COLO829 (cell line): ENCODE measurements at regions not wholly inside any gene's neighbourhood (a gene's known extent, or its start where the extent isn't known, plus 50 kb on each side); places are given as distances from the start of the nearest gene placed in this dataset.

Experiments used
- DNase-seq: peaks from one replicate; pipeline ENCODE4 v3.0.0; 2012; ENCODE audit warnings: low spot score

DNA sequence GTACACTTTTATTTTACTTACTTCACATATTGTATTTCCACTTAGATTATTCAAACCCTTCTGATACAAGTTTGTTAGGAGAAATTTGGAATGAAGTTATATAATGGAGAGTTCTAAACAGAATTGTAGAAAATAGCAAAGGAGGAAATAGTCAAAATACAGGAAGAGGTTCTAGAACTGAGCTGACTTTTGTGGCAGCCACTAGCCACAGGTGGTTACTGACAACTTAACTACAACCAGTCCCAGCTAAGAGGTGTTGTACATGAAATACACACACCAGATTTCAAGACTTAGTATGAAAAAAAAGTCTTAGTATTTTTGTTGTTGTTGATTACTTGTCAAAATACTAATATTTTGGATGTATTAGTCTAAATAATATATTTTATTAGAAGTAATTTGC, 727.4 kb upstream of the CITED2 start:
- DNase-seq: no peak

DNA sequence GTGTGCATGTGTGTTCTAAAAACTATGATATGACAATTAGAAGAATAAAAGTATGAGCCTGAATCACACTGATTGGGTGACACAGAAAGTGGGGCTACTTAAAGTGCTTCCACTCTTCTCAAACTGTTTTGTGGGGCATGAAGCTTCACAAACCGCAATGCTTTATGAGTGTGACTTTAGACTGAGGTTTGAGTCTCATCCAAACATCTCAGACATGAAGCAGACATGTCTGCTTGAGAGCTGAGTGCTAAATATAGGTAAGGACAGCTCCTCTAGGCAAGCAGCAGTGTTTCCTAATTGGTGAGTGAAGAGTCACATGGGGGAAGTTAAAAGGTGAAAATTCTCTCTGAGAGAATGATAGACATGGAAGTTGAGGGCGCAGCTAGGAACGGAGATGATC, 726.9 kb upstream of the CITED2 start:
- DNase-seq: no peak

DNA sequence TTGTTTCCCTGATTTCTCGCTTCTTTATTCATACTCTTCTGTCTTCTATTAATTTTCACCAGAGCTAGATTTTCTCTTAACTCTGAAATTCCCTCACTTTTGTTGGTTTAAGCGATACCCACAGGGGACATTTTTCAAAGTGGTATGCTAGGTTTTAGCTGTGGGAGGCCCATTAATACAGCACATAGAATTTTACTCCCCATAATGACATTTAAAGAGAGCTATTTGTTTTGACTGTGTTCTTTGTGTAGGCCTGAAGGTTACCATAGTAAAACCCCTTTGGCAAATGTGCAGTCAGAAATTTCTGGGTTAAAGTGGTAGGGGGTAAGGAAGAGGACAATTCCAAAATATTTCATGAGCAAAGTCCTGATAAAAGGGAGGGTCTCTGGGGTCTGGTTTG, 721.1 kb upstream of the CITED2 start:
- no peak for DNase-seq

DNA sequence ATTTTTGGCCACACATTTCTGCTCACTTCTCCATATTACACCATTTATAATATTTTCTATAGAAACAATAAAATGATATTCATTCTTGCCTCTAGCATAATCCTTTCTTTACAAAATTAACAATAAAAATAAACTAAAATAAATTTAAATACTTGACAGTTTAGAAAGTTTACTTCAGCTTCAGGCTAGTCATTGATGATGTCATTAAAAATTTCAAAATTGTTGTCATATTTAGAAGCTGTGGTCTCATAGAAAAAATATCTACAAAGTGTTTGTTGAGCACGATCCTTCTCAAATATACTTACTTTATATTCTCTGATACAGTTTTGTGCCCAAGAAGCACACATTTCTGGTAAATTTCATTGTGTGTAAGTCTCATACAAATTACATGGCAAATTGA, 717.4 kb upstream of the CITED2 start:
- no peak for DNase-seq

DNA sequence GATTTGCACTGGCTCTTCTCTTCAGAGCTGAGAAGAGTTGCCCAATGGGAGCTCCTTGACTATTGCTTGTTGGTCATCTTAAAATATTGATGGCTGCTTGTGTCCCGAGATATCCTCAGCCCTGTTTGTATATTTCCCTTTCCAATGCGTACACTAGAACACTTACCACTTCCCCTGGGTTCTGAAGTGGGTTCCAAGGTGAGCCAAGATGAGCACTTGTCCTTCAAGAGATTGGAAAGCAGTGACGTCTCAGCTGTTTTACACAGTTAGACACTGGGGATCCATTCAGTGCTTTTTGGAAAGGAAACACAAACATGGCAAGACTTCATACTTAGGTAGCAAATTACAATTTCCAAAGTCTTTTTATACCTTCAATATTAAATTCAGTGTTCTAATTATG, 716.4 kb upstream of the CITED2 start:
- no peak for DNase-seq

DNA sequence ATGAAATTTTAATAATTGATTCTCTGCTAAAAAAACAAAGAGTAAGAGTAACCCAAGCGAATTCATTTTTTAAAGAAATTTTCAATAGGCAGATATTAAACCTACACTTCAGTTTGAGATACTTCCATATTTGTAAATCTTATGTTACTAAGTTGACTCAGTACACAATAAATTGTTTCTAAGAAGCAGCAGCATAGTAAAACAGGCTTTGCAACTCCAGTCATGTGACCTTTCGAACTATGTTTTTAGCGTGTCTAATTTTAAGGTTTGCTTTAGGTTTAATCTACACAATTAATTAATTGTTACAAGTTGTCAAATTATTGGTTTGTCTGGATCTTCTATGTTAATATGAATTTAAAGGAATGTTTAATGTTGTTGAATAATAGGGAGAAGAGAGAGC, 708.9 kb upstream of the CITED2 start:
- DNase-seq: no peak

- no peak for DNase-seq
Observed at GRCh38 chr6:140082867-140083297, 708.4 kb upstream of the CITED2 start.

GRCh38 chr6:140079328-140079727, 704.9 kb upstream of the CITED2 start:
- no peak for DNase-seq

DNA sequence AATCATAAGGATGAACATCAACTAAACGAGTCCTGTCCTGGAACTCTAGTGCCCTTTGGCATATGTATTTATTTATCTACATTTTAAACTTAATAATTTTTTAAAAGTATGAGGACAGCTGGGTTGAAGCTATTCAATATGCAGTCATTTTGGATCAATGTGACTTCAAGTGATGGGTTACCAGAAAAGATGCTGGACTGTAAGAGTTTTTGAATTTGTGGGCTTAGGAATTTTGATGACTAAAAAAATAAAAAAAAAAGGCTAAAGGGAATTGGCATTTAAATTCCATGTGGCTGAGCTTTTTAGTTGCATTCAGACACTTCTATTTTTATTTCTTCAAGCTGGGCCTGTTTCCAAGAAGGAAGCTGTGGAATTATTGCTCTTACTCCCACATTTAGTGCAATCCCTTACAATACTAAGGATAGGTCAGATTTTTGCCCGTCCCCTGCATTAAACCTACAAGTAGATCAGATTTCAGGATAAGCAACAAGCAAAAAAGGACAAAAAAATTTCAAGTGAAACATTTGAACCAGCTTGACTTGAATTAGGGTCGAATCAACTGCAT, 704.2 kb upstream of the CITED2 start:
- peak; percentile 21 for DNase-seq

DNA sequence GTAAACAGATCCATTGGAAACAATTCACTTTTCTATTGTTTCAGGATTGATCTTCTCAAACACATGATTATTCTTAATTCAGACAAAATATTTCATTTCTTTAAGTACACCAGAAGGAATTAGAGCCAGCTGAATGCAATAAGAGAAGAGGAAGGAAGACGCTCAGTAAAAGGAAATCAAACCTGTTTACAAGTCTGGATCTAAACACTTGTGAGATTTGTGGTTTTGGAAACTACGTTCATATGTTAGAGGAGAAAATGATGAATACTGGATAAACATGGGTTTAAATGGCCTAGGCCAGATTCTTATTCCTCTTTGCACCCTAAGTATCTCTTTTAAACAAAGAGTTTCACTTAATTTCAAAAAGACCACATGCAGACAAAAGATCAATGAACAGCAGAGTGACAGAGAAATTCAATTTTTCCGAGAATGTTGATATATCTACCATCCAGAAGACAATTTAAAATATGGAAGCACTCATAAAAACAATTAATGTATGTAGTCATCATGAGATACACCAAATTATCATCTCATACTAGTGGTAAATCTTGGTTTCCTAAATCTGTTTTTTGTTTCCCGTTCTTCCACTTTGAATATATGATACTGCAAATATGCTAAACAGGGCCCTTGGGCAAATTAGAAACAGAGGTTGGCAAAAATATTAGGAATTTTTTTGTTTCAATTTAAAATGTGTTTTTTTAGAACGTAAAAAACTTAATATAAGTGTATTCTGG, 703.5 kb upstream of the CITED2 start:
- no peak for DNase-seq

GRCh38 chr6:140076105-140076504, 701.7 kb upstream of the CITED2 start:
- no peak for DNase-seq

- DNase-seq: peak; percentile 28
Observed at GRCh38 chr6:140073456-140073855, 699.0 kb upstream of the CITED2 start.

DNA sequence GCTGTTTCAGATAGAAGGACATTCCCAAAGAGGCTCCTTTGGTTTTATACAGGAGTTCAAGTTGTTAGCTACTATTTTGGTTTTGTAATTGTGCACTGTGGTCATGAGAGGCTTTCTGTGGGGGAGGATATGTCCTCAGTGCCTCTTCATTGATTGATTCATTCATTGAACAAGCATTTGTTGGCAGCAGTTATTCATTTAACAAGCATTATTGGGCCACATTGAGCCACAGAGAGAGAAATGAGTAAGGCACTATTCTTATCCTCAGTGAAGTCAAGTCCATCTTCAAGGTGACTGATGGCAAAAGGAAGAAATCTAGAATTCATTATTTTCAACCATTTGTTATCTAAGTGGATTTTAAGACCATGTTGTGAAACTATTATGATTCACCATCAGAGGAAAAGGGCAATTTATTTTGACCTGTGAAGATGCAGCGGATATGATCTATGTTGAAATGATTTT, 697.2 kb upstream of the CITED2 start:
- no peak for DNase-seq

- DNase-seq: no peak
Observed at GRCh38 chr6:140070846-140071473, 696.5 kb upstream of the CITED2 start.

- no peak for DNase-seq
Observed at GRCh38 chr6:140069576-140069975, 695.1 kb upstream of the CITED2 start.

- no peak for DNase-seq
Observed at GRCh38 chr6:140068801-140069200, 694.4 kb upstream of the CITED2 start.

GRCh38 chr6:140064366-140064765, 689.9 kb upstream of the CITED2 start:
- no peak for DNase-seq

DNA sequence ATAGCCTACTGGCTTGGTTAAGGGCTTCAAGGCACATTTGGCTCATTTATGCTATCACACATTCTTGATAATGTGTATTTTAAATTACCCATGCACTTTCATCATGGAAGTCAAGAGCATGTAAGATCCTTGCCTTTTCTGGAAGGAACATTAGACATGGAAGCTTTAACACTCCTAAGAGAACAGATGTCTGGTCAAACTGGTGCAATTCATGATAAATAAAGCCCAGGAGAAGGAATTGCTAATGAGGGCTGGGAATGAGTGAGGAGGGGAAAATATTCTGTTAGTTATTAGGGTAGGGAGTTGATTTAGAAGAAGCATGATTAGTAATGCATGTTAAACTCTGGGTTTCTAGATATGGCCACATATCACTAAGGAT, 688.6 kb upstream of the CITED2 start:
- DNase-seq: no peak

DNA sequence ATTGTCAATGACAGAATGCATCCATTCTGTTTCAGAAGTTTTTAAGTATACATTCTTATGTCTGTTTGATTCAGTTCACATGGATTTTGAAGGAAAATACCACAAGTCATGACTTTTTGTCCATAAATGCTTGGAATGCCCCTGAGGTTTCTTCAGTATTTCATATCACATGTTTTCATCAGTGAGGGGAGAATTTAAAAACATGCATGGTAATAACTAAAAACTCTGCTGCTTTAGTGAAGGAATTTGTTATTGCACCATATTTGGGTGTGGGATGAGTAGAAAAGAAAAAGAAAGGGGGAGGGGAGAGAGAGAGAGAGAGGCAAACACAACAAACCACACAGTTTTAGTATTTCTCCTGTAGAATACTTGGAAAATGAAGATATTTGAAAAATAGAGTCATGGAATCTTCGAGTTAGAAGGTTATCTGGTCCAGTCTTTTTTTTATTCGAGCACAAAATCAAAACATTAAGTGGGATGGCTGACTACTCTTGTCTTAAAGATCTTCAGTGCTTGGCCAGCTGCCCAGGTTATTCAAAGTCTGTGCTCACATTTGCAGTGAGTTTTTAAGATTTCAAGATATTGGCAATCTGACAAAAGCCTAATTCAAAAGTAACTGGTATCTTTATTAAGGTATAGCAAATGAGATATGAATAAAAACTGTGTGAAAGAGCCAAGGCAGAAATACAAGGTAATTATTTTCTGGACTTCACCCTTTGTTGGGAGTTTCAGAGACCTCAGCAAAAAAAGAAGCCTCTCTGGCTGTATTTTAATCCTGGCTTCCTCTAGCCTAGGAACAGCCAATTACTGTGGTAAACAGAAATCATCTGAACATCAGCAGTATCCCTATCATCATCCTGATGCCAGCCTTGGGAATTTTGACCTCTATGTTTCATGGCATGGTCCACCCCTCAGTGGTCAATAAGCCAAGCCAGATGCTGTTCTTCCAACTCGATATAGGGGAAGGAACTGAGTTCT, 687.9 kb upstream of the CITED2 start:
- peak; percentile 46 for DNase-seq

GRCh38 chr6:140061110-140062042, 686.9 kb upstream of the CITED2 start:
- DNase-seq: no peak

DNA sequence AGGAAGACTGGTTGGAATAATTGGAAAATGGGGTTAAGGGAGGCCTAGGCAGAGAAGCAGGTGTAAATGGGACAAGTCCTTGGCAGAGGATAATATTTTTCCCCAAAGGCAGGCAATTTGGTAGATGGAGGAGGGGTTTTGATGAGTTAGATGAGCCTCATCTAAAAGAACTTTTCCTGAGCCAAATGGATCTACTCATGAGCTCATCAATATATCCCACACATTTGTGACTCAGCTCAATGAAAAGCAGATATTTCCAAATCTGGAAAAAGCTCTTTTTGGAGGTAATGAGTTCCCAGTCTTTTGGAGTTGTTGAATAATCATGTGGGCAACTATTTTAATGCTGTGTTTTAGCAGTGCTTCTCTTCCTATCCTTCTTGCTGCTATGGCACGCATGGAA, 685.5 kb upstream of the CITED2 start:
- no peak for DNase-seq
